ENCODE measurements at regions not wholly inside any gene's neighbourhood (a gene's known extent, or its start where the extent isn't known, plus 50 kb on each side); places are given as distances from the start of the nearest gene placed in this dataset.

GRCh38 chr7:115548756-115549155 is 481.8 kb downstream of the TFEC start:
- Histone ChIP-seq H3K9ac (ENCODE audit: low read length) (no peak overlapping the region), H3K9me3 (ENCODE audit: low read length) (no peaks in the 10 kb centered on the region), H3K27me3 (ENCODE audit: control insufficient read depth in 1 of 2, insufficient read depth in 2 of 2, low read length in 2 of 2) (no peaks in the 10 kb centered on the region), H3K4me3 (ENCODE audit: low read depth in 1 of 2, low read length in 2 of 2) (no peak overlapping the region), H3K27ac (ENCODE audit: low read depth, low read length) (no peak overlapping the region), H3K4me1 (ENCODE audit: insufficient read depth, low read length) (no peaks in the 10 kb centered on the region), H3K36me3 (ENCODE audit: insufficient read depth, low read length) (no peaks in the 10 kb centered on the region)

- Histone ChIP-seq H3K4me1 (ENCODE audit: insufficient read depth, low read length) (no peaks in the 10 kb centered on the region), H3K9ac (ENCODE audit: low read length) (no peak overlapping the region), H3K36me3 (ENCODE audit: insufficient read depth, low read length) (no peaks in the 10 kb centered on the region), H3K27me3 (ENCODE audit: control insufficient read depth in 1 of 2, insufficient read depth in 2 of 2, low read length in 2 of 2) (no peaks in the 10 kb centered on the region), H3K9me3 (ENCODE audit: low read length) (no peaks in the 10 kb centered on the region), H3K27ac (ENCODE audit: low read depth, low read length) (no peak overlapping the region), H3K4me3 (ENCODE audit: low read depth in 1 of 2, low read length in 2 of 2) (no peak overlapping the region)
These were observed 483.8 kb downstream of the TFEC start for GRCh38 chr7:115546790-115547189.

GRCh38 chr7:115533785-115534184 is 496.8 kb downstream of the TFEC start:
- no peaks in the 10 kb centered on the region for H3K27me3 ChIP-seq (ENCODE audit: control insufficient read depth in 1 of 2, insufficient read depth in 2 of 2, low read length in 2 of 2)
- no peak overlapping the region for H3K27ac ChIP-seq (ENCODE audit: low read depth, low read length)
- H3K4me1 ChIP-seq (ENCODE audit: insufficient read depth, low read length) = no peaks in the 10 kb centered on the region
- H3K9me3 ChIP-seq (ENCODE audit: low read length) = no peaks in the 10 kb centered on the region
- no peak overlapping the region for H3K4me3 ChIP-seq (ENCODE audit: low read depth in 1 of 2, low read length in 2 of 2)
- no peak overlapping the region for H3K9ac ChIP-seq (ENCODE audit: low read length)
- no peaks in the 10 kb centered on the region for H3K36me3 ChIP-seq (ENCODE audit: insufficient read depth, low read length)

- Histone ChIP-seq H3K4me1 (ENCODE audit: insufficient read depth, low read length) (no peaks in the 10 kb centered on the region), H3K36me3 (ENCODE audit: insufficient read depth, low read length) (no peaks in the 10 kb centered on the region), H3K27ac (ENCODE audit: low read depth, low read length) (no peak overlapping the region), H3K27me3 (ENCODE audit: control insufficient read depth in 1 of 2, insufficient read depth in 2 of 2, low read length in 2 of 2) (no peaks in the 10 kb centered on the region), H3K9me3 (ENCODE audit: low read length) (no peaks in the 10 kb centered on the region), H3K9ac (ENCODE audit: low read length) (no peak overlapping the region), H3K4me3 (ENCODE audit: low read depth in 1 of 2, low read length in 2 of 2) (no peak overlapping the region)
These were observed 504.3 kb downstream of the TFEC start for GRCh38 chr7:115526278-115526677.

GRCh38 chr7:115522174-115522573 is 508.4 kb downstream of the TFEC start:
- H3K36me3 ChIP-seq (ENCODE audit: insufficient read depth, low read length) = no peaks in the 10 kb centered on the region
- no peaks in the 10 kb centered on the region for H3K9me3 ChIP-seq (ENCODE audit: low read length)
- no peaks in the 10 kb centered on the region for H3K4me1 ChIP-seq (ENCODE audit: insufficient read depth, low read length)
- no peaks in the 10 kb centered on the region for H3K27me3 ChIP-seq (ENCODE audit: control insufficient read depth in 1 of 2, insufficient read depth in 2 of 2, low read length in 2 of 2)
- no peak overlapping the region for H3K27ac ChIP-seq (ENCODE audit: low read depth, low read length)
- no peak overlapping the region for H3K9ac ChIP-seq (ENCODE audit: low read length)
- no peak overlapping the region for H3K4me3 ChIP-seq (ENCODE audit: low read depth in 1 of 2, low read length in 2 of 2)

- Histone ChIP-seq H3K36me3 (ENCODE audit: insufficient read depth, low read length) (no peaks in the 10 kb centered on the region), H3K4me1 (ENCODE audit: insufficient read depth, low read length) (no peaks in the 10 kb centered on the region), H3K4me3 (ENCODE audit: low read depth in 1 of 2, low read length in 2 of 2) (no peak overlapping the region), H3K9me3 (ENCODE audit: low read length) (no peaks in the 10 kb centered on the region), H3K27ac (ENCODE audit: low read depth, low read length) (no peak overlapping the region), H3K27me3 (ENCODE audit: control insufficient read depth in 1 of 2, insufficient read depth in 2 of 2, low read length in 2 of 2) (no peaks in the 10 kb centered on the region), H3K9ac (ENCODE audit: low read length) (no peak overlapping the region)
These were observed 514.2 kb downstream of the TFEC start for GRCh38 chr7:115516341-115516740.

- Histone ChIP-seq H3K27me3 (ENCODE audit: control insufficient read depth in 1 of 2, insufficient read depth in 2 of 2, low read length in 2 of 2) (no peaks in the 10 kb centered on the region), H3K4me3 (ENCODE audit: low read depth in 1 of 2, low read length in 2 of 2) (no peak overlapping the region), H3K9ac (ENCODE audit: low read length) (no peak overlapping the region), H3K9me3 (ENCODE audit: low read length) (no peaks in the 10 kb centered on the region), H3K27ac (ENCODE audit: low read depth, low read length) (no peak overlapping the region), H3K36me3 (ENCODE audit: insufficient read depth, low read length) (no peaks in the 10 kb centered on the region), H3K4me1 (ENCODE audit: insufficient read depth, low read length) (no peaks in the 10 kb centered on the region)
These were observed 519.2 kb downstream of the TFEC start for GRCh38 chr7:115511330-115511729.

GRCh38 chr7:115505136-115505535 is 525.4 kb downstream of the TFEC start:
- H3K27me3 ChIP-seq (ENCODE audit: control insufficient read depth in 1 of 2, insufficient read depth in 2 of 2, low read length in 2 of 2) = no peaks in the 10 kb centered on the region
- H3K27ac ChIP-seq (ENCODE audit: low read depth, low read length) = no peak overlapping the region

GRCh38 chr7:115499956-115500355 is 530.6 kb downstream of the TFEC start:
- no peaks in the 10 kb centered on the region for H3K9me3 ChIP-seq (ENCODE audit: low read length)

More at GRCh38 chr7:115505136-115505535, 525.4 kb downstream of the TFEC start:
- Histone ChIP-seq H3K36me3 (ENCODE audit: insufficient read depth, low read length) (no peaks in the 10 kb centered on the region), H3K9me3 (ENCODE audit: low read length) (no peaks in the 10 kb centered on the region), H3K9ac (ENCODE audit: low read length) (no peak overlapping the region), H3K4me1 (ENCODE audit: insufficient read depth, low read length) (no peaks in the 10 kb centered on the region), H3K4me3 (ENCODE audit: low read depth in 1 of 2, low read length in 2 of 2) (no peak overlapping the region)

GRCh38 chr7:115496006-115496405 is 534.6 kb downstream of the TFEC start:
- Histone ChIP-seq H3K4me3 (ENCODE audit: low read depth in 1 of 2, low read length in 2 of 2) (no peak overlapping the region), H3K27ac (ENCODE audit: low read depth, low read length) (no peak overlapping the region), H3K9ac (ENCODE audit: low read length) (no peak overlapping the region), H3K4me1 (ENCODE audit: insufficient read depth, low read length) (no peaks in the 10 kb centered on the region), H3K27me3 (ENCODE audit: control insufficient read depth in 1 of 2, insufficient read depth in 2 of 2, low read length in 2 of 2) (no peaks in the 10 kb centered on the region), H3K36me3 (ENCODE audit: insufficient read depth, low read length) (no peaks in the 10 kb centered on the region), H3K9me3 (ENCODE audit: low read length) (no peaks in the 10 kb centered on the region)

More at GRCh38 chr7:115499956-115500355, 530.6 kb downstream of the TFEC start:
- Histone ChIP-seq H3K4me1 (ENCODE audit: insufficient read depth, low read length) (no peaks in the 10 kb centered on the region), H3K27ac (ENCODE audit: low read depth, low read length) (no peak overlapping the region), H3K9ac (ENCODE audit: low read length) (no peak overlapping the region), H3K4me3 (ENCODE audit: low read depth in 1 of 2, low read length in 2 of 2) (no peak overlapping the region), H3K36me3 (ENCODE audit: insufficient read depth, low read length) (no peaks in the 10 kb centered on the region), H3K27me3 (ENCODE audit: control insufficient read depth in 1 of 2, insufficient read depth in 2 of 2, low read length in 2 of 2) (no peaks in the 10 kb centered on the region)

GRCh38 chr7:115494529-115495147 is 535.9 kb downstream of the TFEC start:
- no peak overlapping the region for H3K4me3 ChIP-seq (ENCODE audit: low read depth in 1 of 2, low read length in 2 of 2)
- no peak overlapping the region for H3K9ac ChIP-seq (ENCODE audit: low read length)
- H3K4me1 ChIP-seq (ENCODE audit: insufficient read depth, low read length) = no peaks in the 10 kb centered on the region
- no peak overlapping the region for H3K27ac ChIP-seq (ENCODE audit: low read depth, low read length)
- no peaks in the 10 kb centered on the region for H3K9me3 ChIP-seq (ENCODE audit: low read length)
- no peaks in the 10 kb centered on the region for H3K27me3 ChIP-seq (ENCODE audit: control insufficient read depth in 1 of 2, insufficient read depth in 2 of 2, low read length in 2 of 2)
- H3K36me3 ChIP-seq (ENCODE audit: insufficient read depth, low read length) = no peaks in the 10 kb centered on the region

- Histone ChIP-seq H3K27ac (ENCODE audit: low read depth, low read length) (no peak overlapping the region), H3K27me3 (ENCODE audit: control insufficient read depth in 1 of 2, insufficient read depth in 2 of 2, low read length in 2 of 2) (no peaks in the 10 kb centered on the region), H3K9me3 (ENCODE audit: low read length) (no peaks in the 10 kb centered on the region), H3K9ac (ENCODE audit: low read length) (no peak overlapping the region), H3K4me3 (ENCODE audit: low read depth in 1 of 2, low read length in 2 of 2) (no peak overlapping the region), H3K36me3 (ENCODE audit: insufficient read depth, low read length) (no peaks in the 10 kb centered on the region), H3K4me1 (ENCODE audit: insufficient read depth, low read length) (no peaks in the 10 kb centered on the region)
These were observed 537.2 kb downstream of the TFEC start for GRCh38 chr7:115493381-115493780.
